A673 (cell line): ENCODE measurements at regions not wholly inside any gene's neighbourhood (a gene's known extent, or its start where the extent isn't known, plus 50 kb on each side); places are given as distances from the start of the nearest gene placed in this dataset.

Experiments used
- CTCF ChIP-seq: fragments of 300-800, 200-600 bp; sonication (generic); conservative IDR thresholded peaks from 2 replicates; pipeline ENCODE4 v1.5.1; 2017; ENCODE audit warnings: low read depth, mild to moderate bottlenecking, antibody characterized with exemption, low read length, moderate library complexity, mixed read lengths
- EZH2 ChIP-seq: fragments of 200-600 bp; sonication (generic); IDR thresholded peaks from 2 replicates; pipeline ENCODE4 v1.6.1; 2017; ENCODE audit warnings: borderline replicate concordance, low read depth, mild to moderate bottlenecking, mixed read lengths, antibody characterized with exemption, low read length; ENCODE audit not compliant: poor library complexity, severe bottlenecking

- no peak for TF ChIP-seq CTCF
- no peak for TF ChIP-seq EZH2
These were observed 399.7 kb downstream of the COL12A1 start for GRCh38 chr6:74805916-74806696.
